CD4-positive, alpha-beta memory T cell (primary cell): ENCODE measurements at regions not wholly inside any gene's neighbourhood (a gene's known extent, or its start where the extent isn't known, plus 50 kb on each side); places are given as distances from the start of the nearest gene placed in this dataset.

ENCODE experiments used
- CTCF ChIA-PET: fragments of 350-600 bp; sonication (Branson Sonifier 250); formaldehyde crosslinking; loops from one replicate; lab custom pipeline; 2021; ENCODE audit warnings: inconsistent platforms; ENCODE audit not compliant: partially characterized antibody; lab: Charles Lee
- POLR2A ChIA-PET: fragments of 350-600 bp; sonication (Branson Sonifier 250); formaldehyde crosslinking; loops from one replicate; lab custom pipeline; 2021; ENCODE audit not compliant: partially characterized antibody; lab: Charles Lee
- DNase-seq, 5 donors: peaks; one replicate each; pipeline versions ENCODE4 v3.0.0 to v3.0.0-alpha.2; 2020 to 2022; ENCODE audit warnings: mixed read lengths in 1 of 5
- H3K27ac ChIP-seq: one replicate; pipeline ENCODE4 v1.7.0; 2013; ENCODE audit warnings: low read depth, low read length
- H3K27me3 ChIP-seq: 2 replicates; pipeline ENCODE4 v1.7.0; 2013; ENCODE audit warnings: mild to moderate bottlenecking, low read length, moderate library complexity; ENCODE audit not compliant: insufficient read depth
- H3K36me3 ChIP-seq: 2 replicates; pipeline ENCODE4 v1.7.0; 2013; ENCODE audit warnings: mild to moderate bottlenecking, low read length, moderate library complexity; ENCODE audit not compliant: insufficient read depth
- H3K4me1 ChIP-seq: 2 replicates; pipeline ENCODE4 v1.7.0; 2013; ENCODE audit warnings: mild to moderate bottlenecking, low read length, moderate library complexity; ENCODE audit not compliant: insufficient read depth
- H3K4me3 ChIP-seq, 2 donors: one replicate each; pipeline ENCODE4 v1.7.0; 2013; ENCODE audit warnings: low read length in 2 of 2, mild to moderate bottlenecking in 1 of 2
- H3K9me3 ChIP-seq, 2 donors: one replicate each; pipeline ENCODE4 v1.7.0; 2013; ENCODE audit warnings: low read length in 2 of 2, control low read depth in 1 of 2; ENCODE audit not compliant: control insufficient read depth in 1 of 2
- H3K27ac Mint-ChIP-seq, 7 donors: one replicate each; pipeline ENCODE4 v1.8.0; 2020 to 2021; ENCODE audit warnings: mixed read lengths in 7 of 7, mild to moderate bottlenecking in 6 of 7, inconsistent platforms in 3 of 7, moderate library complexity in 3 of 7
- H3K27me3 Mint-ChIP-seq, 2 donors: one replicate each; pipeline ENCODE4 v1.8.0; 2020 to 2021; ENCODE audit warnings: mixed read lengths in 2 of 2
- H3K36me3 Mint-ChIP-seq, 2 donors: one replicate each; pipeline ENCODE4 v1.8.0; 2020 to 2021; ENCODE audit warnings: mixed read lengths in 2 of 2, inconsistent platforms in 1 of 2, mild to moderate bottlenecking in 1 of 2
- H3K4me1 Mint-ChIP-seq, 4 donors: one replicate each; pipeline ENCODE4 v1.8.0; 2020 to 2021; ENCODE audit warnings: mixed read lengths in 4 of 4, mild to moderate bottlenecking in 1 of 4
- H3K4me3 Mint-ChIP-seq, 8 donors: one replicate each; pipeline ENCODE4 v1.8.0; 2020 to 2021; ENCODE audit warnings: mixed read lengths in 8 of 8, mild to moderate bottlenecking in 7 of 8, moderate library complexity in 6 of 8, inconsistent platforms in 3 of 8
- H3K9me3 Mint-ChIP-seq, 8 donors: one replicate each; pipeline ENCODE4 v1.8.0; 2020 to 2021; ENCODE audit warnings: mixed read lengths in 8 of 8, mild to moderate bottlenecking in 5 of 8, inconsistent platforms in 3 of 8, moderate library complexity in 1 of 8
- intact Hi-C: fragments of 100-400 bp; cut with micrococcal nuclease; formaldehyde crosslinking; loops from one replicate; pipeline ENCODE4 v1.15.1; 2023

DNA sequence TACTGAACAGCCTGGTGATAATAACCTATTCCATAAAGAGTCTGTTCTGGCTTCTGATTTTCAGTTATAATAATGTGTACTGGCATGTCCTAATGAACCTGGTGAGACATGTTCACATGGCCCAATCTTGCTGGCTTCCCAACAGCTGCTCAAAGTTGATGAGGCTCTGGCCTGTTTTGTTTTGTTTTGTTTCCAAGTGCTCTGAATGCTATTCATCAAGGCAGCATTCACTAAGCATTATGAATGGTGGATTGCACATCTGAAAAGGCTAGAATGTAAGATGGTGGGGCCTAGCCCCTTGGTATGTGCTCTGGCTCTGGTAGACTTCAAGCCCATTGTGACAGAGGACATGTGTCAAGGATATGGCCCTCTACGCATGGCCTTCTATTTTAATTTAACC is 388.5 kb downstream of the PSAT1 start:
- no peak for DNase-seq
- Histone ChIP-seq H3K4me3 (no peak overlapping the region), H3K27me3 (no peaks in the 10 kb centered on the region), H3K27ac (no peak overlapping the region), H3K36me3 (no peaks in the 10 kb centered on the region), H3K9me3 (no peaks in the 10 kb centered on the region), H3K4me1 (no peaks in the 10 kb centered on the region)
- peaks cover 0 to 2% of the 10 kb centered on the region in 2 donors for H3K27me3 Mint-ChIP-seq
- intact Hi-C loops, result no loop called here
- peaks cover 0 to 6% (median 2%) of the 10 kb centered on the region in 8 donors for H3K9me3 Mint-ChIP-seq
- ChIA-PET POLR2A (no interaction called here), CTCF (no interaction called here)
- H3K27ac Mint-ChIP-seq, result no peak overlapping the region
- no peaks in the 10 kb centered on the region for H3K4me1 Mint-ChIP-seq
- H3K36me3 Mint-ChIP-seq, result no peaks in the 10 kb centered on the region
- H3K4me3 Mint-ChIP-seq, result peak overlapping the region in 1 of 8 donors; percentile 26

GRCh38 chr9:78688796-78689195 is 391.9 kb downstream of the PSAT1 start:
- POLR2A ChIA-PET, result no interaction called here
- no peak overlapping the region for H3K27ac Mint-ChIP-seq
- no peaks in the 10 kb centered on the region for H3K27me3 ChIP-seq
- H3K4me1 Mint-ChIP-seq, result no peaks in the 10 kb centered on the region
- no peak for DNase-seq
- no peaks in the 10 kb centered on the region for H3K9me3 ChIP-seq
- CTCF ChIA-PET, result no interaction called here
- intact Hi-C loops, result no loop called here
- H3K4me3 ChIP-seq, result no peak overlapping the region
- no peak overlapping the region for H3K27ac ChIP-seq
- H3K4me3 Mint-ChIP-seq, result no peak overlapping the region
- H3K27me3 Mint-ChIP-seq, result no peaks in the 10 kb centered on the region
- no peaks in the 10 kb centered on the region for H3K4me1 ChIP-seq
- H3K36me3 Mint-ChIP-seq, result no peaks in the 10 kb centered on the region
- peaks cover 0 to 6% (median 4%) of the 10 kb centered on the region in 8 donors for H3K9me3 Mint-ChIP-seq
- no peaks in the 10 kb centered on the region for H3K36me3 ChIP-seq

GRCh38 chr9:78691542-78691941 is 394.6 kb downstream of the PSAT1 start:
- H3K4me3 Mint-ChIP-seq, result no peak overlapping the region
- Histone ChIP-seq H3K36me3 (no peaks in the 10 kb centered on the region), H3K27me3 (no peaks in the 10 kb centered on the region), H3K27ac (no peak overlapping the region), H3K9me3 (no peaks in the 10 kb centered on the region), H3K4me1 (no peaks in the 10 kb centered on the region), H3K4me3 (no peak overlapping the region)
- intact Hi-C loops, result no loop called here
- H3K4me1 Mint-ChIP-seq, result no peaks in the 10 kb centered on the region
- no peak overlapping the region for H3K27ac Mint-ChIP-seq
- peaks cover 0 to 6% (median 2%) of the 10 kb centered on the region in 8 donors for H3K9me3 Mint-ChIP-seq
- H3K36me3 Mint-ChIP-seq, result no peaks in the 10 kb centered on the region
- ChIA-PET CTCF (no interaction called here), POLR2A (no interaction called here)
- no peaks in the 10 kb centered on the region for H3K27me3 Mint-ChIP-seq
- no peak for DNase-seq

GRCh38 chr9:78692871-78693270 is 395.9 kb downstream of the PSAT1 start:
- Mint-ChIP-seq H3K4me3 (no peak overlapping the region), H3K27me3 (no peaks in the 10 kb centered on the region), H3K9me3 (peaks cover 0 to 6% (median 2%) of the 10 kb centered on the region in 8 donors), H3K4me1 (no peaks in the 10 kb centered on the region), H3K36me3 (no peaks in the 10 kb centered on the region), H3K27ac (no peak overlapping the region)
- Histone ChIP-seq H3K4me3 (no peak overlapping the region), H3K36me3 (no peaks in the 10 kb centered on the region), H3K27me3 (no peaks in the 10 kb centered on the region), H3K4me1 (no peaks in the 10 kb centered on the region), H3K9me3 (no peaks in the 10 kb centered on the region), H3K27ac (no peak overlapping the region)
- DNase-seq, result no peak
- intact Hi-C loops, result no loop called here
- ChIA-PET CTCF (no interaction called here), POLR2A (no interaction called here)

- DNase-seq, result no peak
- intact Hi-C loops, result no loop called here
- no peaks in the 10 kb centered on the region for H3K4me1 Mint-ChIP-seq
- no peaks in the 10 kb centered on the region for H3K4me1 ChIP-seq
- H3K4me3 Mint-ChIP-seq, result no peak overlapping the region
- CTCF ChIA-PET, result no interaction called here
- no peak overlapping the region for H3K27ac ChIP-seq
- H3K9me3 Mint-ChIP-seq, result peaks cover 0 to 6% (median under 1%) of the 10 kb centered on the region in 8 donors
- H3K9me3 ChIP-seq, result no peaks in the 10 kb centered on the region
- no peaks in the 10 kb centered on the region for H3K27me3 ChIP-seq
- no peak overlapping the region for H3K27ac Mint-ChIP-seq
- POLR2A ChIA-PET, result no interaction called here
- H3K27me3 Mint-ChIP-seq, result no peaks in the 10 kb centered on the region
- no peak overlapping the region for H3K4me3 ChIP-seq
- no peaks in the 10 kb centered on the region for H3K36me3 ChIP-seq
- no peaks in the 10 kb centered on the region for H3K36me3 Mint-ChIP-seq
Measured at GRCh38 chr9:78694974-78695373, 398.0 kb downstream of the PSAT1 start.

DNA sequence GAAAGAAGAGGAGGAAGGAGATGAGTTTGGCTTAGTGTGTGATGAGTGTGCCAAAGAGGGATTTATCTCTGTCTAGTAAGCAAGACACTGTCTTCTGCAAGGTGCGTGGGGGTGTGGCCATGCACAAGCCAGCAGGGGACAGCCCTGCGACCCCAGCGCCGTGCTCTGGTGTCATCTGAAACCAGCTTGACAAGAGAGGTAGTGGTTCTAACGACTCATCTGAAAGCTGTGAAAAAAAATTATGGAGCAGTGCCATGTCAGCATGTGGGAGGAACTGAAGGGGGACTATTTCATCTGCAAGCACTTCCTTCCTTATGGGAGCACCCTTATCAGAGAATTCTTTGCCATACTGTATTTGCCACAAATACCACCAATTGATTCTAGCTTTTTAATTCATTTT is 398.6 kb downstream of the PSAT1 start:
- no peak for DNase-seq
- H3K4me3 ChIP-seq, result no peak overlapping the region

GRCh38 chr9:78697618-78698017 is 400.7 kb downstream of the PSAT1 start:
- CTCF ChIA-PET, result no interaction called here
- Mint-ChIP-seq H3K36me3 (no peaks in the 10 kb centered on the region), H3K27ac (no peak overlapping the region), H3K4me1 (no peaks in the 10 kb centered on the region), H3K9me3 (peaks cover 0 to 2% (median 0%) of the 10 kb centered on the region in 8 donors), H3K4me3 (no peak overlapping the region), H3K27me3 (no peaks in the 10 kb centered on the region)
- H3K4me1 ChIP-seq, result no peaks in the 10 kb centered on the region
- H3K4me3 ChIP-seq, result no peak overlapping the region
- H3K36me3 ChIP-seq, result no peaks in the 10 kb centered on the region
- no peak for DNase-seq
- POLR2A ChIA-PET, result no interaction called here
- H3K27me3 ChIP-seq, result no peaks in the 10 kb centered on the region
- no peaks in the 10 kb centered on the region for H3K9me3 ChIP-seq
- no peak overlapping the region for H3K27ac ChIP-seq
- intact Hi-C loops, result no loop called here

More for the DNA sequence above, 398.6 kb downstream of the PSAT1 start:
- no peak overlapping the region for H3K27ac Mint-ChIP-seq
- no peaks in the 10 kb centered on the region for H3K36me3 Mint-ChIP-seq
- intact Hi-C loops, result no loop called here
- Histone ChIP-seq H3K27ac (no peak overlapping the region), H3K27me3 (no peaks in the 10 kb centered on the region), H3K9me3 (no peaks in the 10 kb centered on the region), H3K36me3 (no peaks in the 10 kb centered on the region), H3K4me1 (no peaks in the 10 kb centered on the region)
- H3K4me3 Mint-ChIP-seq, result no peak overlapping the region
- POLR2A ChIA-PET, result no interaction called here
- H3K9me3 Mint-ChIP-seq, result peaks cover 0 to 6% (median under 1%) of the 10 kb centered on the region in 8 donors
- H3K27me3 Mint-ChIP-seq, result no peaks in the 10 kb centered on the region
- H3K4me1 Mint-ChIP-seq, result no peaks in the 10 kb centered on the region
- CTCF ChIA-PET, result no interaction called here

GRCh38 chr9:78698371-78698770 is 401.4 kb downstream of the PSAT1 start:
- H3K9me3 ChIP-seq, result no peaks in the 10 kb centered on the region
- Mint-ChIP-seq H3K27ac (no peak overlapping the region), H3K4me1 (no peaks in the 10 kb centered on the region), H3K27me3 (no peaks in the 10 kb centered on the region), H3K36me3 (no peaks in the 10 kb centered on the region), H3K4me3 (no peak overlapping the region), H3K9me3 (peaks cover 0 to 5% (median under 1%) of the 10 kb centered on the region in 8 donors)
- no peak overlapping the region for H3K27ac ChIP-seq
- H3K4me1 ChIP-seq, result no peaks in the 10 kb centered on the region
- no peaks in the 10 kb centered on the region for H3K27me3 ChIP-seq
- intact Hi-C loops, result no loop called here
- POLR2A ChIA-PET, result no interaction called here
- H3K36me3 ChIP-seq, result no peaks in the 10 kb centered on the region
- H3K4me3 ChIP-seq, result no peak overlapping the region
- CTCF ChIA-PET, result no interaction called here
- no peak for DNase-seq
